H54 (cell line): ENCODE measurements at regions not wholly inside any gene's neighbourhood (a gene's known extent, or its start where the extent isn't known, plus 50 kb on each side); places are given as distances from the start of the nearest gene placed in this dataset.

Experiments used
- DNase-seq: peaks from one replicate; pipeline ENCODE4 v3.0.0; 2011; ENCODE audit warnings: low spot score, mixed read lengths; ENCODE audit not compliant: insufficient read length
- FAIRE-seq: peaks from 3 replicates; lab custom pipeline; 2011; peaks lifted over from hg19 to GRCh38; lab: Jason Lieb, UNC
- POLR2A ChIP-seq: IDR thresholded peaks from 2 replicates; pipeline ENCODE4 v1.6.1; 2011; ENCODE audit warnings: low read depth, mild to moderate bottlenecking, low read length

GRCh38 chr14:104460791-104461651 lies 118.5 kb upstream of the C14orf180 start:
- no peak for FAIRE-seq
- DNase-seq: no peak
- TF ChIP-seq POLR2A: no peak

GRCh38 chr14:104461676-104462449 lies 117.7 kb upstream of the C14orf180 start:
- TF ChIP-seq POLR2A: no peak
- no peak for FAIRE-seq
- DNase-seq: no peak

GRCh38 chr14:104462651-104463630 lies 116.6 kb upstream of the C14orf180 start:
- FAIRE-seq (no peak), DNase-seq (no peak)
- TF ChIP-seq POLR2A: no peak

- no peak for FAIRE-seq
- DNase-seq: no peak
- no peak for TF ChIP-seq POLR2A
These were observed 114.7 kb upstream of the C14orf180 start for GRCh38 chr14:104464907-104465306.

- TF ChIP-seq POLR2A: no peak
- FAIRE-seq: no peak
- no peak for DNase-seq
These were observed 113.8 kb upstream of the C14orf180 start for GRCh38 chr14:104465482-104466390.

- no peak for DNase-seq
- no peak for TF ChIP-seq POLR2A
- no peak for FAIRE-seq
These were observed 112.3 kb upstream of the C14orf180 start for GRCh38 chr14:104467236-104467635.

- TF ChIP-seq POLR2A: no peak
- DNase-seq (no peak), FAIRE-seq (no peak)
These were observed 111.9 kb upstream of the C14orf180 start for GRCh38 chr14:104467641-104468040.

- no peak for FAIRE-seq
- no peak for TF ChIP-seq POLR2A
- DNase-seq: no peak
These were observed 110.0 kb upstream of the C14orf180 start for GRCh38 chr14:104469591-104469990.

GRCh38 chr14:104470588-104470987 lies 109.0 kb upstream of the C14orf180 start:
- TF ChIP-seq POLR2A: no peak
- FAIRE-seq (no peak), DNase-seq (no peak)

GRCh38 chr14:104471114-104471513 lies 108.5 kb upstream of the C14orf180 start:
- TF ChIP-seq POLR2A: no peak
- DNase-seq: no peak
- FAIRE-seq: no peak

GRCh38 chr14:104472073-104472472 lies 107.5 kb upstream of the C14orf180 start:
- DNase-seq (no peak), FAIRE-seq (no peak)

GRCh38 chr14:104472536-104473243 lies 106.9 kb upstream of the C14orf180 start:
- TF ChIP-seq POLR2A: no peak
- DNase-seq (no peak), FAIRE-seq (no peak)

More at GRCh38 chr14:104472073-104472472, 107.5 kb upstream of the C14orf180 start:
- TF ChIP-seq POLR2A: no peak
